IMR-90 (cell line): ENCODE measurements at regions not wholly inside any gene's neighbourhood (a gene's known extent, or its start where the extent isn't known, plus 50 kb on each side); places are given as distances from the start of the nearest gene placed in this dataset.

Source experiments
- ATAC-seq: fragments of 200-7000 bp; cut with Tn5 transposase; 2 replicates; pipeline ENCODE4 v1.9.1; 2020; ENCODE audit warnings: low read depth, mild to moderate bottlenecking, moderate library complexity
- BruUV-seq: library from RNA; stranded (reverse); fragments of 400-500 nt; replicated peaks from 2 replicates; lab custom pipeline; 2021; lab: Mats Ljungman, UMichigan
- CTCF ChIA-PET: fragments of 300-600 bp; formaldehyde crosslinking; extraction: SDS; loops from one replicate; lab custom pipeline; 2021; ENCODE audit warnings: antibody characterized with exemption; lab: Yijun Ruan, JAX
- POLR2A ChIA-PET: fragments of 300-600 bp; sonication (Branson Sonifier 250); formaldehyde crosslinking; loops from one replicate; lab custom pipeline; 2022; ENCODE audit warnings: antibody characterized with exemption; ENCODE audit not compliant: unreplicated experiment; lab: Charles Lee
- DNase-seq: peaks from one replicate; pipeline ENCODE4 v3.0.0; 2013
- H2AFZ ChIP-seq: replicated peaks from 2 replicates; pipeline ENCODE3; 2013; ENCODE audit warnings: low read length, mild to moderate bottlenecking; ENCODE audit not compliant: poor library complexity
- H2AK5ac ChIP-seq: 2 replicates; pipeline ENCODE4 v1.6.1; 2013; ENCODE audit warnings: low read depth, low read length, inconsistent platforms
- H2AK9ac ChIP-seq: replicated peaks from 2 replicates; pipeline ENCODE3; 2013; ENCODE audit warnings: mild to moderate bottlenecking, low read depth, low read length, moderate library complexity; ENCODE audit not compliant: poor library complexity
- H2BK120ac ChIP-seq: 2 replicates; pipeline ENCODE4 v1.6.1; 2013; ENCODE audit warnings: low read depth, low read length, inconsistent platforms
- H2BK15ac ChIP-seq: 3 replicates; pipeline ENCODE4 v1.6.1; 2013; ENCODE audit warnings: low read depth, low read length, inconsistent platforms
- H2BK20ac ChIP-seq: 2 replicates; pipeline ENCODE4 v1.6.1; 2013; ENCODE audit warnings: low read depth, mild to moderate bottlenecking, inconsistent platforms, low read length, moderate library complexity
- H2BK5ac ChIP-seq: 2 replicates; pipeline ENCODE4 v1.6.1; 2013; ENCODE audit warnings: mild to moderate bottlenecking, low read depth, low read length, inconsistent platforms; ENCODE audit not compliant: poor library complexity, severe bottlenecking
- H3K14ac ChIP-seq: replicated peaks from 2 replicates; pipeline ENCODE4 v1.6.1; 2013; ENCODE audit warnings: low read depth, low read length, inconsistent platforms
- H3K18ac ChIP-seq: 2 replicates; pipeline ENCODE4 v1.6.1; 2013; ENCODE audit warnings: low read depth, low read length, control low read depth
- H3K23ac ChIP-seq: 2 replicates; pipeline ENCODE4 v1.6.1; 2013; ENCODE audit warnings: low read depth, low read length, inconsistent platforms
- H3K27ac ChIP-seq: 2 replicates; pipeline ENCODE4 v1.5.1; 2013; ENCODE audit warnings: mild to moderate bottlenecking, control low read depth, low read length; ENCODE audit not compliant: insufficient read depth
- H3K27me3 ChIP-seq: 2 replicates; pipeline ENCODE4 v1.6.1; 2013; ENCODE audit warnings: low read length; ENCODE audit not compliant: control insufficient read depth, insufficient read depth
- H3K36me3 ChIP-seq: 2 replicates; pipeline ENCODE4 v1.6.1; 2013; ENCODE audit warnings: low read length, mixed read lengths; ENCODE audit not compliant: control insufficient read depth, insufficient read depth
- H3K4ac ChIP-seq: 2 replicates; pipeline ENCODE4 v1.6.1; 2013; ENCODE audit warnings: low read depth, low read length, inconsistent platforms
- H3K4me1 ChIP-seq: 2 replicates; pipeline ENCODE4 v1.6.1; 2013; ENCODE audit warnings: low read length, mixed read lengths; ENCODE audit not compliant: control insufficient read depth, insufficient read depth
- H3K4me2 ChIP-seq: 2 replicates; pipeline ENCODE4 v1.6.1; 2013; ENCODE audit warnings: low read depth, mild to moderate bottlenecking, control low read depth, low read length, moderate library complexity
- H3K4me3 ChIP-seq: 2 replicates; pipeline ENCODE4 v1.5.1; 2013; ENCODE audit warnings: low read depth, mild to moderate bottlenecking, control low read depth, low read length, moderate library complexity; ENCODE audit not compliant: insufficient read depth
- H3K56ac ChIP-seq: 2 replicates; pipeline ENCODE4 v1.6.1; 2013; ENCODE audit warnings: low read length, inconsistent platforms; ENCODE audit not compliant: insufficient read depth; ENCODE audit errors: extremely low read depth
- H3K79me1 ChIP-seq, 2 experiments: 2 replicates each; pipeline ENCODE4 v1.6.1; 2013; ENCODE audit warnings: low read length in 2 of 2, inconsistent platforms in 1 of 2, low read depth in 1 of 2
- H3K9ac ChIP-seq: 2 replicates; pipeline ENCODE4 v1.6.1; 2013; ENCODE audit warnings: low read depth, low read length, control low read depth
- H3K9me1 ChIP-seq: 2 replicates; pipeline ENCODE4 v1.6.1; 2013; ENCODE audit warnings: low read length, inconsistent platforms; ENCODE audit not compliant: insufficient read depth
- H3K9me3 ChIP-seq: 2 replicates; pipeline ENCODE4 v1.6.1; 2013; ENCODE audit warnings: low read length; ENCODE audit not compliant: control insufficient read depth, insufficient read depth
- H4K20me1 ChIP-seq: 2 replicates; pipeline ENCODE4 v1.6.1; 2013; ENCODE audit warnings: low read length, inconsistent platforms; ENCODE audit not compliant: insufficient read depth
- H4K5ac ChIP-seq: 2 replicates; pipeline ENCODE4 v1.6.1; 2013; ENCODE audit warnings: mild to moderate bottlenecking, low read depth, low read length, control low read depth
- H4K8ac ChIP-seq, 2 experiments: 2 replicates each; pipeline ENCODE4 v1.6.1; 2013; ENCODE audit warnings: low read depth in 2 of 2, low read length in 2 of 2, control low read depth in 1 of 2, inconsistent platforms in 1 of 2
- H4K91ac ChIP-seq: 2 replicates; pipeline ENCODE4 v1.6.1; 2013; ENCODE audit warnings: low read depth, low read length, inconsistent platforms; ENCODE audit not compliant: insufficient read depth
- BHLHE40 ChIP-seq: fragments of 150-350 bp; IDR thresholded peaks from 2 replicates; pipeline ENCODE4 v1.6.1; 2016; ENCODE audit warnings: mild to moderate bottlenecking, low read depth, low read length
- CEBPB ChIP-seq: IDR thresholded peaks from 2 replicates; pipeline ENCODE4 v1.6.1; 2012; ENCODE audit warnings: low read depth, low read length, improper control_type of control experiment
- CHD1 ChIP-seq: IDR thresholded peaks from 2 replicates; pipeline ENCODE4 v1.6.1; 2012; ENCODE audit warnings: low read depth, low read length, improper control_type of control experiment
- CTCF ChIP-seq: conservative IDR thresholded peaks from 2 replicates; pipeline ENCODE4 v1.5.1; 2012; ENCODE audit warnings: mild to moderate bottlenecking, low read depth, low read length, improper control_type of control experiment
- ELK1 ChIP-seq: fragments of 150-350 bp; IDR thresholded peaks from 2 replicates; pipeline ENCODE4 v1.6.1; 2016; ENCODE audit warnings: low read depth, mild to moderate bottlenecking, low read length, moderate library complexity, borderline replicate concordance
- FOS ChIP-seq: fragments of 150-350 bp; IDR thresholded peaks from 2 replicates; pipeline ENCODE4 v1.6.1; 2016; ENCODE audit warnings: low read depth, low read length
- MAFK ChIP-seq: IDR thresholded peaks from 2 replicates; pipeline ENCODE4 v1.6.1; 2012; ENCODE audit warnings: low read depth, low read length, improper control_type of control experiment
- MAZ ChIP-seq: IDR thresholded peaks from 2 replicates; pipeline ENCODE4 v1.6.1; 2012; ENCODE audit warnings: low read depth, mild to moderate bottlenecking, low read length, improper control_type of control experiment, moderate library complexity, borderline replicate concordance
- MXI1 ChIP-seq: IDR thresholded peaks from 2 replicates; pipeline ENCODE4 v1.6.1; 2012; ENCODE audit warnings: low read depth, mild to moderate bottlenecking, low read length, moderate library complexity, borderline replicate concordance
- NFE2L2 ChIP-seq: fragments of 150-350 bp; IDR thresholded peaks from 2 replicates; pipeline ENCODE4 v1.6.1; 2016; ENCODE audit warnings: low read depth, mild to moderate bottlenecking, low read length
- POLR2A ChIP-seq: IDR thresholded peaks from 2 replicates; pipeline ENCODE4 v1.6.1; 2012; ENCODE audit warnings: mild to moderate bottlenecking, low read depth, low read length
- RAD21 ChIP-seq: IDR thresholded peaks from 2 replicates; pipeline ENCODE4 v1.6.1; 2012; ENCODE audit warnings: low read length, improper control_type of control experiment
- RCOR1 ChIP-seq: IDR thresholded peaks from 2 replicates; pipeline ENCODE4 v1.6.1; 2012; ENCODE audit warnings: mild to moderate bottlenecking, low read length, improper control_type of control experiment; ENCODE audit not compliant: insufficient replicate concordance
- RFX5 ChIP-seq: IDR thresholded peaks from 2 replicates; pipeline ENCODE4 v1.8.0; 2012; ENCODE audit warnings: low read depth, mild to moderate bottlenecking, low read length, moderate library complexity
- USF2 ChIP-seq: fragments of 150-350 bp; IDR thresholded peaks from 2 replicates; pipeline ENCODE4 v1.6.1; 2017; ENCODE audit warnings: mild to moderate bottlenecking, antibody characterized with exemption, low read length, low read depth
- WGBS, 2 experiments: methylation state at CpG; one replicate each; pipeline versions ENCODE4 v1.1.5 to v1.1.7; 2013; ENCODE audit warnings: missing lambda C conversion rate in 2 of 2; ENCODE audit not compliant: insufficient read length in 1 of 2; ENCODE audit errors: extremely low coverage in 2 of 2; 5-methylcytosine and 5-hydroxymethylcytosine counted together
- dilution Hi-C: fragments of 300-500 bp; cut with HindIII; formaldehyde crosslinking; loops from one replicate; pipeline ENCODE4 v1.14.3; 2018; ENCODE audit warnings: low sequenced_read_pairs; ENCODE audit not compliant: unreplicated experiment
- in situ Hi-C: fragments of 300-500 bp; cut with MboI; formaldehyde crosslinking; loops from 3 replicates; pipeline ENCODE4 v1.14.3; 2019; ENCODE audit warnings: low sequenced_read_pairs, inconsistent platforms, mixed read lengths
- intact Hi-C: fragments of 100-400 bp; cut with micrococcal nuclease; formaldehyde crosslinking; loops from 2 replicates; pipeline ENCODE4 v1.10.0; 2022

- Histone ChIP-seq H3K9ac (no peak overlapping the region), H4K20me1 (no peaks in the 10 kb centered on the region), H3K4me1 (no peaks in the 10 kb centered on the region; the same call in 1 of the 2 replicates), H2BK5ac (no peak overlapping the region), H3K79me1 (peaks cover 3 to 8% of the 10 kb centered on the region in 2 experiments; a peak in 2 of 4 replicates), H2BK20ac (no peak overlapping the region), H4K5ac (no peak overlapping the region), H3K23ac (0 out of 2 replicates have a peak overlapping the region, but pooled peaks have one; percentile 29), H3K27me3 (no peaks in the 10 kb centered on the region), H3K4me2 (peak overlapping the region; percentile 26; the same call in 1 of the 2 replicates), H2AFZ (no peak overlapping the region), H3K4me3 (no peak overlapping the region), H3K9me1 (no peaks in the 10 kb centered on the region), H3K4ac (no peak overlapping the region), H2BK120ac (no peak overlapping the region), H3K56ac (no peak overlapping the region), H3K27ac (no peak overlapping the region), H4K8ac (no peak overlapping the region; a peak in 1 of 4 replicates), H2AK5ac (no peak overlapping the region), H4K91ac (no peak overlapping the region), H3K36me3 (no peaks in the 10 kb centered on the region), H2AK9ac (no peak overlapping the region), H2BK15ac (no peak overlapping the region), H3K14ac (0 out of 2 replicates have a peak overlapping the region, but pooled peaks have one; percentile 44), H3K9me3 (no peaks in the 10 kb centered on the region), H3K18ac (no peak overlapping the region)
- POLR2A ChIA-PET = no interaction called here
- ATAC-seq (no peak), DNase-seq (no peak)
- dilution Hi-C loops (no loop called here), in situ Hi-C loops (no loop called here), intact Hi-C loops (no loop called here)
- WGBS, 2 experiments = no CpG with 5 or more reads among the region's 2 CpGs
- CTCF ChIA-PET = no interaction called here
- no peak for TF ChIP-seq ELK1
- no peak for TF ChIP-seq POLR2A
- no peak for TF ChIP-seq MXI1
- no peak for TF ChIP-seq NFE2L2
- no peak for TF ChIP-seq BHLHE40
- TF ChIP-seq USF2 = no peak
- TF ChIP-seq FOS = no peak
- TF ChIP-seq RCOR1 = no peak
- no peak for TF ChIP-seq CTCF
- no peak for TF ChIP-seq CEBPB
- no peak for TF ChIP-seq MAZ
- TF ChIP-seq CHD1 = no peak
- no peak for TF ChIP-seq RAD21
- TF ChIP-seq MAFK = no peak
- TF ChIP-seq RFX5 = no peak
- BruUV-seq = no TSS peak
These were observed 106.4 kb upstream of the DPYD start for GRCh38 chr1:98027103-98027705.
